ENCODE measurements at regions not wholly inside any gene's neighbourhood (a gene's known extent, or its start where the extent isn't known, plus 50 kb on each side); places are given as distances from the start of the nearest gene placed in this dataset.

GRCh38 chr7:45401155-45401554, 173.0 kb upstream of the ADCY1 start:
- DNase-seq (ENCODE audit: low spot score, unreplicated experiment): no peak
- TF ChIP-seq, protein P1, sequence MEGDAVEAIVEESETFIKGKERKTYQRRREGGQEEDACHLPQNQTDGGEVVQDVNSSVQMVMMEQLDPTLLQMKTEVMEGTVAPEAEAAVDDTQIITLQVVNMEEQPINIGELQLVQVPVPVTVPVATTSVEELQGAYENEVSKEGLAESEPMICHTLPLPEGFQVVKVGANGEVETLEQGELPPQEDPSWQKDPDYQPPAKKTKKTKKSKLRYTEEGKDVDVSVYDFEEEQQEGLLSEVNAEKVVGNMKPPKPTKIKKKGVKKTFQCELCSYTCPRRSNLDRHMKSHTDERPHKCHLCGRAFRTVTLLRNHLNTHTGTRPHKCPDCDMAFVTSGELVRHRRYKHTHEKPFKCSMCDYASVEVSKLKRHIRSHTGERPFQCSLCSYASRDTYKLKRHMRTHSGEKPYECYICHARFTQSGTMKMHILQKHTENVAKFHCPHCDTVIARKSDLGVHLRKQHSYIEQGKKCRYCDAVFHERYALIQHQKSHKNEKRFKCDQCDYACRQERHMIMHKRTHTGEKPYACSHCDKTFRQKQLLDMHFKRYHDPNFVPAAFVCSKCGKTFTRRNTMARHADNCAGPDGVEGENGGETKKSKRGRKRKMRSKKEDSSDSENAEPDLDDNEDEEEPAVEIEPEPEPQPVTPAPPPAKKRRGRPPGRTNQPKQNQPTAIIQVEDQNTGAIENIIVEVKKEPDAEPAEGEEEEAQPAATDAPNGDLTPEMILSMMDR (IDR thresholded peaks at IDR 0.05; ENCODE audit: unreplicated experiment): no peak
- Mint-ChIP-seq H3K4me1 (ENCODE audit: low read depth) (no peaks in the 10 kb centered on the region), H3K9me3 (ENCODE audit: low read depth) (peaks cover 10% of the 10 kb centered on the region), H3K36me3 (ENCODE audit: insufficient read depth) (no peaks in the 10 kb centered on the region), H3K27me3 (peaks cover 11% of the 10 kb centered on the region), H3K27ac (no peak overlapping the region), H3K4me3 (ENCODE audit: low read depth) (no peak overlapping the region)

GRCh38 chr7:45401851-45402250, 172.3 kb upstream of the ADCY1 start:
- no peak for DNase-seq (ENCODE audit: low spot score, unreplicated experiment)
- no peaks in the 10 kb centered on the region for H3K4me1 Mint-ChIP-seq (ENCODE audit: low read depth)
- peaks cover 8% of the 10 kb centered on the region for H3K9me3 Mint-ChIP-seq (ENCODE audit: low read depth)
- H3K36me3 Mint-ChIP-seq (ENCODE audit: insufficient read depth): no peaks in the 10 kb centered on the region
- TF ChIP-seq, protein P1 (IDR thresholded peaks at IDR 0.05; ENCODE audit: unreplicated experiment): no peak
- no peak overlapping the region for H3K27ac Mint-ChIP-seq
- H3K27me3 Mint-ChIP-seq: peaks cover 11% of the 10 kb centered on the region
- no peak overlapping the region for H3K4me3 Mint-ChIP-seq (ENCODE audit: low read depth)

- Mint-ChIP-seq H3K27ac (no peak overlapping the region), H3K9me3 (ENCODE audit: low read depth) (peaks cover 8% of the 10 kb centered on the region), H3K27me3 (peaks cover 11% of the 10 kb centered on the region), H3K36me3 (ENCODE audit: insufficient read depth) (no peaks in the 10 kb centered on the region), H3K4me1 (ENCODE audit: low read depth) (no peaks in the 10 kb centered on the region), H3K4me3 (ENCODE audit: low read depth) (no peak overlapping the region)
- TF ChIP-seq, protein P1 (IDR thresholded peaks at IDR 0.05; ENCODE audit: unreplicated experiment): no peak
- DNase-seq (ENCODE audit: low spot score, unreplicated experiment): no peak
These were observed 171.5 kb upstream of the ADCY1 start for GRCh38 chr7:45402480-45403218.

DNA sequence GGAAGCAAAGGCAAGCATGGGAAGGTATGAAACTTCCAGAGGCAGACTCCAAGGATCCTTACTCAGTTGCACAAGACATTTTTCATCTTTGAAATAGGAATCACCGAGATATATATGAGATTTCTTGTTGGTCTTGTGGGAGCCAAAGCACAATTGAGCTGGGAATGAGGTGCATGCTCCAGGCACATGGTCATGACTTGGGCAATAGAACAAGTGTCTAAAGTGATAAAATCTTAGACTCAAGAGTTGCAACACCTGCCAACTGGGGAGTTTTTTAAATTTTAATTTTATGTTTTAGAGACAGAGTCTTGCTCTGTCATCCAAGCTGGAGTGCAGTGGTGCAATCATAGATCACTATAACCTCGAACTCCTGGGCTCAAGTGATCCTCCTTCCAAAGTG, 169.5 kb upstream of the ADCY1 start:
- DNase-seq (ENCODE audit: low spot score, unreplicated experiment): no peak
- Mint-ChIP-seq H3K27ac (no peak overlapping the region), H3K27me3 (peaks cover 13% of the 10 kb centered on the region), H3K9me3 (ENCODE audit: low read depth) (peaks cover 8% of the 10 kb centered on the region), H3K4me3 (ENCODE audit: low read depth) (no peak overlapping the region), H3K4me1 (ENCODE audit: low read depth) (no peaks in the 10 kb centered on the region), H3K36me3 (ENCODE audit: insufficient read depth) (no peaks in the 10 kb centered on the region)
- TF ChIP-seq, protein P1 (IDR thresholded peaks at IDR 0.05; ENCODE audit: unreplicated experiment): no peak

DNA sequence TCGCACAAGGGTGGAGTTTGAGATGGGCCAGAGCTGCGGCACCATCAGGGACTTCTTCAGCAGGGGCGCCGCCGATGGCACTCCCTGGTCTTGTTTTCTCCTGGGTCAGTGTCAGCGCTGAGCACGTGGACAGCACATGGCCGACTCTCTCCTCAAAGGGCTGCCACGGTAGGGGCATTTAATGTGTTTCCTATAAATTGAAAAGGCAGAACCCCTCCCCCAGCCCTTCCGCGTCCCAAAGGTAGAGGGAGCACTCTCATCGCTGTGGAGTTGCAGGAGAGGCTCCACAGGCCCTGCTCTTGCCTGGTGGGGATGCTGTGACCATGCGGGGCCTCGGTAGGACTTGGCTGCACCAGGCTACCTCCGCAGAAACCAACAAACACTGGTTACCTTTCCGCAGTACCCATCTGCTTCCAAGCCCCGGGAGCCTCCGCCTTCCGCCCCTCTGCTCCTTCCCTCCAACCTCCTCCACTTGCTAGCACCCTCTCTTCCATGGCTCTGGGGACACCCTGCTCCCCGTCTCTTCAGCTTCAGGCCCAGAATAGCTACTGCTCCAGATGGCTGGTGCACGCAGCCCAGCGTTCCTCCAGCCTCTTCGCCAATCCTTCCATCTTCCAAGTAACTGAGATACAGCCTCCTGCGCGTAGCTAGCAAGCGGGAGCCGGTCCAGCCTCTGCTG, 166.3 kb upstream of the ADCY1 start:
- H3K36me3 Mint-ChIP-seq (ENCODE audit: insufficient read depth): no peaks in the 10 kb centered on the region
- H3K4me3 Mint-ChIP-seq (ENCODE audit: low read depth): no peak overlapping the region
- peaks cover 10% of the 10 kb centered on the region for H3K9me3 Mint-ChIP-seq (ENCODE audit: low read depth)
- TF ChIP-seq, protein P1 (IDR thresholded peaks at IDR 0.05; ENCODE audit: unreplicated experiment): no peak
- H3K4me1 Mint-ChIP-seq (ENCODE audit: low read depth): no peaks in the 10 kb centered on the region
- H3K27me3 Mint-ChIP-seq: peaks cover 13% of the 10 kb centered on the region
- no peak overlapping the region for H3K27ac Mint-ChIP-seq
- DNase-seq (ENCODE audit: low spot score, unreplicated experiment): no peak
